T1000 (cell line): ENCODE measurements at regions not wholly inside any gene's neighbourhood (a gene's known extent, or its start where the extent isn't known, plus 50 kb on each side); places are given as distances from the start of the nearest gene placed in this dataset.
A peak's percentile ranks its signal among the peaks of the same experiment; 100 is the strongest.
"Not testable (repeated sequence)": the region's sequence is repeated elsewhere in the genome, so short reads cannot be mapped to it uniquely, and the experiment has no call there.

Experiments used
- DNase-seq: peaks from one replicate; lab custom pipeline; 2025; ENCODE audit warnings: mixed read lengths; lab: John Stamatoyannopoulos, UW

- no peak for DNase-seq
Measured at GRCh38 chr10:64023926-64024470, 502.8 kb downstream of the REEP3 start.

DNA sequence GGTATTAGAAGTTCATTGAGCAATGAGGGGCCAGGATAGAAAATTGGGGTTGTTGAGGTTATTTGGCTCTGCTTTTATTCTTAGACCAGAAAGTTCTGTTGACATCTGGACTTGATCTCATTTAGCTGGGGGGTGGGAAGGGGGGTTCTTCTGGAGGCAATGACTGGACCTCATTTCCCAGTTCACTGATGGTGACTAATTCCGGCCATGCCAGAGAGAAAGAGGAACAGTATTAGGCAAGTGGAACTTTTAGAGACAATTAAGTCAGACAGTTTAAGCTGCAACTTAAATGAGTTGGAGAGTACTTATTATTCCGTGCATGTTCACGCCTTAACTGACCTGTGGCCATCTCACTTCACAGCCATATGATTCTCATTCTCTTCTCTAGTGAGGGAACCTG is 512.5 kb downstream of the REEP3 start:
- peak; percentile 32 for DNase-seq

- no peak for DNase-seq
Measured at GRCh38 chr10:64036321-64036930, 515.2 kb downstream of the REEP3 start.

GRCh38 chr10:64037071-64037661 is 516.0 kb downstream of the REEP3 start:
- DNase-seq: no peak

DNA sequence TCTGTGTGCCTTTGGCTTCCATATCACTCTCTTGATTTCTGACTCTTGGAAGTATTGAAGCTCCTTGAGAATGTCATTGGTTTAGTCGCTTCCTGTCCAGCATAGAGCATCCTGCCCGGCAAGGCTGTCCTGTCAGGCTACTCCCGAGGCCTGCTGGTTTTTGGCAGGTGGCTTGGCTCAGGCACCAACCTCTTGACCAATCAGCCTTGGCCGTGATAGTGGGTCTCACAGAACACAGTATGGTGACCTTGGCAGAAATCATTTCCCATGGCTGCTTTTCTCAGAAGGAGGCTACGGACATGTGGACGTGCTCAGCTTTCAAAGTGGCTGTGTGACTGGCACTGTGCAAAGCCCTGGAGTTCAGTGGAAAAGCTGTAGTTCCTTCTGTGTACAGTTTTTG is 516.9 kb downstream of the REEP3 start:
- DNase-seq: no peak

- no peak for DNase-seq
Measured at GRCh38 chr10:64039198-64039597, 518.0 kb downstream of the REEP3 start.

DNA sequence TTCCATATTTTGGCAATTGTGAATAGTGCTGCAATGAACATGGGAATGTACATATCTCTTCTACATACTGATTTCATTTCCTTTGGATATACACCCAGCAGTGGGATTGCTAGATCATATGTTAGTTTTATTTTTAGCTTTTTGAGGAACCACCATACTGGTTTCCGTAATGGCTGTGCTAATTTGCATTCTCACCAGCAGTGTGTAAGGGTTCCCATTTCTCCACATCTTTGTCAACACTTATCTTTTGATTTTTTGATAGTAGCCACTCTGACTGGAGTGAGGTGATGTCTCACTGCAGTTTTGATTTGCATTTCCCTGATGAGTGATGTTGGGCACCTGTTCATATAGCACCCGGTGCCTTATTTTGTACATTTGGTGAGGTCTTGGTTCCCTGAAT is 519.6 kb downstream of the REEP3 start:
- no peak for DNase-seq

DNA sequence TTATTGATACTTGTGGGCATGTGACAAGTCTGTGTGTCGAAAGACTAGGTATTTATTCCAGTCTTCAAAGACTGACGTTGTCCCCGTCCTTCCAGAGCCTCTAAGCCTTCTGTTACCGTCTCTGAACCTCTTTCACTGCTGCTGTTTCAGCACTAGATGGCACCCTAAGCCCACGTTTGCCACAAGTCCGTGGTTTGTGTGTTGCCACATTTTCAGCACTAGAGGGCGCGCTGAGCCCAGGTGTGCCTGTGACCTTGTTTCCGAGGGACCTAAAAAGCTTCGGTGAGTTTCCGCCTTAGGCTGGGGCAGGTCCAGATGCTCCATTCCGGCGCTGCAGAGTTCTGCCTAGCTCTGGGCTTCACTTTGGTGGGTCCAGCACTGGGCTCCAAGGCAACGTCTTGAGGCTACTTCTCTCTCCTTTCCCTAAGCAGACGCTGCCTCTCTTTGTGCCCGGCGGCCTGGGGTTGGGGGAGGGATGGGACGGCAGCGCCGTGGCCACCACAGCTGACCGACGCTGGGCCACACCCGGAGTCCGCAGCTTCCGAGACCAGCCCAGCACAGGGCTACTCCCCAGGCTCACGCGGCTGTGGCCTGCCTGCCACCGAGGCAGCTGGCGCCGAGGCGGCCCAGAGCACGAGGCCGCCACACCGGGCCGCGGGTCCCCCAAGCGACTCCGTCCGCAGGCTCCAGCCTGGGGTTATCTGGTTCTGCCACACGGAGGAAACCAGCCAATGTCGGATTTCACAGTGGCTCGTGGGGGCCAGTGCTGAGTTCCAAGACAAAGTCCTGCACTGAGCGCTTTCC is 520.2 kb downstream of the REEP3 start:
- peak; percentile 43 for DNase-seq

- DNase-seq: no peak
Measured at GRCh38 chr10:64041989-64042490, 520.8 kb downstream of the REEP3 start.

DNA sequence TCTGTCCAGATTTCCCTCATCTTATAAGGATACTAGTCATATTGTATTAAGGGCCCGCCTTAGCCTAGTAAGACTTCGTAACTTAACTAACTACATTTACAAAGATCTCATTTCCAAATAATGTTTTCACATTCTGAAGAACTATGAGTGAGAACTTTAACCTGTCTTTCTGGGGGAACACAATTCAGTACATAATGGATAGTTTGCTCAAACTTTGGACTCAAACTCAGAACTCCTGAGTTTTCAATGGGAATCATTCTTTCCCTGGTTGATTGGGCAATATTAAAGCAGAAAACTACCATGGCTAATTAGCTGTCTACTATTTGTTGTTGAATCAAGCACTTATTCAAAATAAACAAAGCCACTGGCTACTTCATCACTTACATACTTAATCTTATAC is 522.9 kb downstream of the REEP3 start:
- no peak for DNase-seq

- DNase-seq: not testable (repeated sequence)
Measured at GRCh38 chr10:64044957-64045632, 523.9 kb downstream of the REEP3 start.

DNA sequence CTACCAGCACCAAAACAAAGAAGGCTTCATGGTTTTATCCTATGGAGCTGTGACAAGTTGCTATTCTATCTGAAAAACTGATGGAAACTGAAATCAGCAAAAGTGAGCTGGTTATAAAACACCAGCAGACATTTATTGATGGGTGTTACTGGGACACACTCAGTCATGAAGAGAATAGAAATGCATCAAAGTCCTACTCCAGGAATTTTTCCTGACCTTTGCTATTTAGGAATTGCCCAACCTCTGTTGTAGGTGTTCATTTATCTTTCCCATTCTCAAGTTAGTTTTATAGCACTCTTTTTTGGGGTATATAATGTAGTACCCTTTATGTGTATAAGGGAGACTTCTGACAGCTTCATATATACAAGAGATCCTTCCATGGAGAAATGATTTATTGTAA is 533.2 kb downstream of the REEP3 start:
- DNase-seq: no peak

- no peak for DNase-seq
Measured at GRCh38 chr10:64059884-64060283, 538.7 kb downstream of the REEP3 start.

DNA sequence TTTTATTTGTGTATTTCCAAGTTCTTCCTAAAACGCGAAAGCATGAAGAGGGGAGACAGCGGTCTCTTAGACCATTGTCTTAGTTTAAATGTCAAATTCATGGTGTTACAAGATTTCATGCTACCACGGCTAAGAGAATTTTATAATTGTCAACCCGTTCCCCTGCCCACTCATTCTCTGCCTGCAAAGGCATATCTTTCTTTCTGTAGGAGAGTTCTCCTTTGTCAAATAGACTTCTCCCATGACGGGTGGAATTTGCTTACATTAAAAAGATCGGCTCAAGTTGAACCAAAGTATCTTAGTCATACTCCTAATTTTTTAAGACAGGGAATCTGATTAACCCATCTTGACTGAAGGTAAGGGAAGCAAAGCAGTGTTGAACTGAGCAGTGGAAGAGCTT is 539.2 kb downstream of the REEP3 start:
- no peak for DNase-seq

DNA sequence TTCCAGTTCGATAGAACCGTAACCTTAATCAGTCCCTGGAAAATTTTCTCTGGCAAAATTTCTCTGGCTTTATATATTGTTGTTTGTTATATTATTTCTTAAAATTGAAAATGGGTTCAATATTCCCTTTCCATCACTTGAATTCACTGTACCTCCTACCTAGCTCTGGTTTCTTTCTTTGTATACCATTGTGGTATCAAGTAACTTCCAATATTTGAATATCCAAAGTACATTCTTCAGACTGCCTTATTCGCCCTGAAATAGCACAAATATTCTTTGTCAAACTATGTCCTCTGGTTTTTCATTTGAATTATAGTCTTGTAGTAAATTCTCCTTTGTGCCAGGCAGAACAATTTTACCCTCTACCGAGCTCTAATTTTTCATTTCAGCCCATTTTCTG is 541.6 kb downstream of the REEP3 start:
- DNase-seq: no peak

- no peak for DNase-seq
Measured at GRCh38 chr10:64067009-64067606, 545.9 kb downstream of the REEP3 start.

GRCh38 chr10:64067859-64068258 is 546.7 kb downstream of the REEP3 start:
- no peak for DNase-seq

DNA sequence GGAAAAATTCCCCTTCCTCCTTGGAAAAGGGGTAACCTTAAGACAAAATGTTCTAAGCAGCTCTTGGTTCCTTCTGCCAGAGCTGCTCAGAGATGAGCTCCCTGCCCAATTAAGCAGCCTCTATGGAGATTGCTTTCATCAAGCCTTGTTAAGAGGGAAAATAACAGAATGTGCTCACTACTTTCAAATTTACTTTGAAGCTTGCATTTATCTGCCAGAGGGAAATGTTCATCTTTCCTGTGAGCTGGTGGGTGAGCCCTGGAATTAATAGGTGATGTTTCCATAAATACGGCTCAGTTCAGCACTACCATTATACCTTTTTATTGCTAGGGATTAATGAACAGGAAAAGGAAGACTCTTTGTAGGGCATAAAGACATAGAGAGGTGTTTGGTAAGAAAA is 549.0 kb downstream of the REEP3 start:
- no peak for DNase-seq

GRCh38 chr10:64071218-64071617 is 550.0 kb downstream of the REEP3 start:
- no peak for DNase-seq

DNA sequence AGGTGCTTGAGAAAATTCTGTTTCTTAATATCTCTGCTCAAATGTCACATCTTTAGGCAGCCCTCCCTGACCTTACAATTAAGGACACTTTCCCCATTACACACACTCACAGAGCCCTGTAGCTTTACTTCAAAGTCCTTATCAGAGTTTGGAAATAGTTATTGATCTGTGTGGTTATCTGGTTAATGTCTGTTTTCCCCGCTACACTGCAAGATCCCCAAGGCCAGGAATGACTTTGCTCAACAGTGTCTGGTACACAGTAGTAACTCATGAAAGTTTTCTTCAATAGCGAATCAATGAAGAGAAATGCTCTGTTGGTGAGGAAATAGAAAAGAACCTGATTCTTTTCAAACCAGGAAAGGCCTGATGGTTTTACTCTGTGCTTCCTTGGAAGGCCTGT is 554.4 kb downstream of the REEP3 start:
- no peak for DNase-seq

DNA sequence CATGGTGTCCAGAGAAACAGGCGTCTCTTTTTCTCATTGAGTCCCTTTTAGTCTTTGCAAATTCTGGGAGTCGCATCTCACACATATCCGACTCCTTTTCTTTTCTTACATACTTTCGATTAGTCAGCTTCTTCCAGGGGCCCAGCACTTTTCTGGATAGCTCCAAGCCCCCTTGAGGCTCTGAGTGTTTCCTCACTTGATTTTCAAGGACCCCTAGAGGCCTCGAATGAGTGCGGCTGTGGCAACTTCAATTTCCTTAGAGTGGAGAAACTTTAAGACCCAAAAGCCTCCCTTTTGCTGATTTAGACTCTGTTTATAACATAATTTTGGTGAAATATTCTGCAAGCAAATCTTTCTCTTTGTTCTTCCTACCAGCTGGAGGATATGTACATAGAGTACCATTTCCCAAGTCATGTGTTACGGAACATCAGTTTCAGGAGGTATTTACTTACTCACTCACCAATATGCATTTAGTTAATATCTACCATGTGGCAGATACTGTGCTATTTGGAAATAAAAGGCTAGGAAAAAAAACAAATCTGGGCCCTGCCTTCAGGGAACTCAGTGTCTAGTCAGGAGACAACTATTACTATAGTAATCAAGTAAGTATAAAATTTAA is 555.2 kb downstream of the REEP3 start:
- DNase-seq: no peak
